HepG2 (cell line): ENCODE measurements at regions not wholly inside any gene's neighbourhood (a gene's known extent, or its start where the extent isn't known, plus 50 kb on each side); places are given as distances from the start of the nearest gene placed in this dataset.

ENCODE experiments used
- ARHGAP35 ChIP-seq: sonication (generic); formaldehyde crosslinking; IDR thresholded peaks from 2 replicates; pipeline ENCODE4 v1.9.0; 2022; ENCODE audit warnings: mild to moderate bottlenecking, inconsistent platforms, moderate library complexity, missing genetic modification reagents, borderline replicate concordance
- ATRX ChIP-seq: sonication (generic); formaldehyde crosslinking; IDR thresholded peaks from 2 replicates; pipeline ENCODE4 v1.4.0; 2020; ENCODE audit warnings: missing genetic modification reagents, borderline replicate concordance
- CREM ChIP-seq, 2 experiments: sonication (generic) in 1 of 2; formaldehyde crosslinking in 1 of 2; IDR thresholded peaks; 2 replicates each; pipeline versions ENCODE4 v1.4.0 to v1.6.1; 2016 to 2020; ENCODE audit warnings: antibody characterized with exemption in 1 of 2, mild to moderate bottlenecking in 1 of 2, missing genetic modification reagents in 1 of 2
- CTCF ChIP-seq: sonication (generic); formaldehyde crosslinking; IDR thresholded peaks from 2 replicates; pipeline ENCODE4 v1.5.0; 2020; ENCODE audit warnings: mild to moderate bottlenecking, missing genetic modification reagents, moderate library complexity
- FOXM1 ChIP-seq: sonication (generic); formaldehyde crosslinking; IDR thresholded peaks from 2 replicates; pipeline ENCODE4 v1.5.0; 2020; ENCODE audit warnings: missing genetic modification reagents
- HBP1 ChIP-seq: IDR thresholded peaks from 2 replicates; pipeline ENCODE4 v1.6.1; 2016; ENCODE audit warnings: low read depth, control low read depth
- HIVEP1 ChIP-seq: sonication (generic); formaldehyde crosslinking; IDR thresholded peaks from 2 replicates; pipeline ENCODE4 v1.4.0; 2020; ENCODE audit warnings: mild to moderate bottlenecking, missing genetic modification reagents
- HMGXB4 ChIP-seq, 2 experiments: sonication (generic) in 1 of 2; formaldehyde crosslinking in 1 of 2; IDR thresholded peaks; 2 replicates each; pipeline versions ENCODE4 v1.4.0 to v1.6.1; 2018 to 2020; ENCODE audit warnings: missing genetic modification reagents in 2 of 2, borderline replicate concordance in 1 of 2, low read depth in 1 of 2, mild to moderate bottlenecking in 1 of 2, missing biosample characterization in 1 of 2
- JUN ChIP-seq: sonication (generic); formaldehyde crosslinking; IDR thresholded peaks from 2 replicates; pipeline ENCODE4 v1.4.0; 2020; ENCODE audit warnings: mild to moderate bottlenecking, missing genetic modification reagents
- JUNB ChIP-seq: sonication (generic); formaldehyde crosslinking; IDR thresholded peaks from 2 replicates; pipeline ENCODE4 v1.8.0; 2022; ENCODE audit warnings: missing genetic modification reagents, mild to moderate bottlenecking, borderline replicate concordance
- PRDM4 ChIP-seq: sonication (generic); formaldehyde crosslinking; IDR thresholded peaks from 2 replicates; pipeline ENCODE4 v1.9.0; 2021; ENCODE audit warnings: missing genetic modification reagents, borderline replicate concordance
- RAD21 ChIP-seq: fragments of 450-650 bp; formaldehyde crosslinking; IDR thresholded peaks from 2 replicates; pipeline ENCODE4 v1.5.0; 2020; ENCODE audit warnings: mild to moderate bottlenecking
- TBP ChIP-seq: sonication (generic); formaldehyde crosslinking; IDR thresholded peaks from 2 replicates; pipeline ENCODE4 v1.5.0; 2020; ENCODE audit warnings: missing genetic modification reagents
- ZBTB4 ChIP-seq: sonication (generic); formaldehyde crosslinking; IDR thresholded peaks from 2 replicates; pipeline ENCODE4 v1.4.0; 2020; ENCODE audit warnings: missing genetic modification reagents, mild to moderate bottlenecking, borderline replicate concordance

- TF ChIP-seq HMGXB4 (CRISPR knock-in tag; IDR thresholded peaks at IDR 0.05; ENCODE audit: borderline replicate concordance in 1 of 2, low read depth in 1 of 2) (no peak), CREM (IDR thresholded peaks at IDR 0.05) (no peak), CREM (CRISPR knock-in tag; IDR thresholded peaks at IDR 0.05) (no peak), CTCF (CRISPR knock-in tag) (no peak), TBP (CRISPR knock-in tag) (no peak), HBP1 (CRISPR knock-in tag) (no peak), FOXM1 (CRISPR knock-in tag) (no peak), RAD21 (CRISPR knock-in tag) (no peak), PRDM4 (no peak), HIVEP1 (no peak), ATRX (CRISPR knock-in tag) (no peak), JUNB (no peak), ZBTB4 (CRISPR knock-in tag) (no peak), JUN (CRISPR knock-in tag) (no peak), ARHGAP35 (CRISPR knock-in tag) (no peak)
These were observed 1486.6 kb downstream of the AACS start for GRCh38 chr12:126551869-126552268.
